Sigmoid colon (tissue), 4 donors: ENCODE measurements at regions not wholly inside any gene's neighbourhood (a gene's known extent, or its start where the extent isn't known, plus 50 kb on each side); places are given as distances from the start of the nearest gene placed in this dataset.

Experiments
- EP300 ChIP-seq, 4 donors: sonication (generic); formaldehyde crosslinking; IDR thresholded peaks; one replicate each; pipeline ENCODE4 v1.6.1; 2017; ENCODE audit warnings: antibody characterized with exemption in 4 of 4
- POLR2A ChIP-seq, 2 donors: fragments of 450-650 bp; IDR thresholded peaks; one replicate each; pipeline ENCODE4 v1.6.1; 2016; ENCODE audit warnings: antibody characterized with exemption in 2 of 2, mild to moderate bottlenecking in 2 of 2, moderate library complexity in 2 of 2
- POLR2AphosphoS5 ChIP-seq, 4 donors: sonication (generic); formaldehyde crosslinking; IDR thresholded peaks; one replicate each; pipeline ENCODE4 v1.6.1; 2017; ENCODE audit warnings: antibody characterized with exemption in 4 of 4
- TF ChIP-seq, protein P1 (sequence below), 4 experiments: fragments of 450-650 bp in 3 of 4; fragments of 200-600 bp in 1 of 4; IDR thresholded peaks; one replicate each; pipeline ENCODE4 v1.5.1; 2016 to 2019; ENCODE audit warnings: antibody characterized with exemption in 4 of 4, mild to moderate bottlenecking in 3 of 4, moderate library complexity in 2 of 4

DNA sequence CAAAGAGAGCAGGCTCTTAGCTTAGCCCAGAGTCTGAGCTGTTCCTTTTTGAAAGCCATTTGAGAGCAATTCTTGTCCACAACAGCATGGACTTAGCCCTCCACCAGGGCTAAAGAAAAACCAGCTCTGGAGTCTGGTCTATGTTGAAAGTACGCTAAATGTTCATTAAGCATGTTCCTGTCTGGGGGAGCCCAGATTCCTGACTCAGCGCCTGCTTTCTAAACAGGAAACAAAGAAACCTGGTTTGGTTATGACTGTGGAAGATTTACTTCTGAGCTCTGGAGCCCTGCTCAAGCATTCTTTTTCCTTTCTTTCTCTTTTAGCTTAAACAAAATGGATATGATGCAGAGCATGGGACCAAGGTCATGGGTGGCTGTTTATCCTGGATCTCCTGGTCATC is 279.8 kb downstream of the RBM43 start:
- TF ChIP-seq POLR2A (IDR thresholded peaks at IDR 0.05), result no peak
- TF ChIP-seq EP300 (IDR thresholded peaks at IDR 0.05), result no peak
- TF ChIP-seq, protein P1, sequence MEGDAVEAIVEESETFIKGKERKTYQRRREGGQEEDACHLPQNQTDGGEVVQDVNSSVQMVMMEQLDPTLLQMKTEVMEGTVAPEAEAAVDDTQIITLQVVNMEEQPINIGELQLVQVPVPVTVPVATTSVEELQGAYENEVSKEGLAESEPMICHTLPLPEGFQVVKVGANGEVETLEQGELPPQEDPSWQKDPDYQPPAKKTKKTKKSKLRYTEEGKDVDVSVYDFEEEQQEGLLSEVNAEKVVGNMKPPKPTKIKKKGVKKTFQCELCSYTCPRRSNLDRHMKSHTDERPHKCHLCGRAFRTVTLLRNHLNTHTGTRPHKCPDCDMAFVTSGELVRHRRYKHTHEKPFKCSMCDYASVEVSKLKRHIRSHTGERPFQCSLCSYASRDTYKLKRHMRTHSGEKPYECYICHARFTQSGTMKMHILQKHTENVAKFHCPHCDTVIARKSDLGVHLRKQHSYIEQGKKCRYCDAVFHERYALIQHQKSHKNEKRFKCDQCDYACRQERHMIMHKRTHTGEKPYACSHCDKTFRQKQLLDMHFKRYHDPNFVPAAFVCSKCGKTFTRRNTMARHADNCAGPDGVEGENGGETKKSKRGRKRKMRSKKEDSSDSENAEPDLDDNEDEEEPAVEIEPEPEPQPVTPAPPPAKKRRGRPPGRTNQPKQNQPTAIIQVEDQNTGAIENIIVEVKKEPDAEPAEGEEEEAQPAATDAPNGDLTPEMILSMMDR (IDR thresholded peaks at IDR 0.05), result no peak
- TF ChIP-seq POLR2AphosphoS5 (IDR thresholded peaks at IDR 0.05), result peak in 1 of 4 donors; percentile 18
